ENCODE measurements at regions not wholly inside any gene's neighbourhood (a gene's known extent, or its start where the extent isn't known, plus 50 kb on each side); places are given as distances from the start of the nearest gene placed in this dataset.

- no peak for ATAC-seq
- intact Hi-C loops (cut with micrococcal nuclease): no loop called here
- POLR2A ChIA-PET (ENCODE audit: unreplicated experiment): no interaction called here
- Histone ChIP-seq H2AFZ (ENCODE audit: low read length) (no peak overlapping the region), H3K27ac (ENCODE audit: low read length) (no peak overlapping the region), H3K9ac (ENCODE audit: low read length) (no peak overlapping the region), H3K9me3 (ENCODE audit: low read length) (no peaks in the 10 kb centered on the region), H3K79me2 (ENCODE audit: low read length) (no peaks in the 10 kb centered on the region), H3K9me2 (replicated peaks; ENCODE audit: low read length) (no peaks in the 10 kb centered on the region), H3K4me1 (ENCODE audit: insufficient read depth, low read length) (no peaks in the 10 kb centered on the region), H3K4me2 (ENCODE audit: low read length) (no peak overlapping the region), H3K27me3 (ENCODE audit: low read length) (no peaks in the 10 kb centered on the region), H4K20me1 (ENCODE audit: low read length) (no peaks in the 10 kb centered on the region), H3K36me3 (ENCODE audit: low read depth, low read length) (no peaks in the 10 kb centered on the region), H3K4me3 (ENCODE audit: low read length) (no peak overlapping the region), H3F3A (ENCODE audit: low read length, unreplicated experiment) (no peaks in the 10 kb centered on the region)
- no TSS peak for BruUV-seq (replicated peaks)
- CTCF ChIA-PET: no interaction called here
- TF ChIP-seq CTCF (conservative IDR thresholded peaks at IDR 0.05; ENCODE audit: low read depth, low read length): no peak
- no peak for TF ChIP-seq EZH2 (IDR thresholded peaks at IDR 0.05; ENCODE audit: low read length, unreplicated experiment)
- TF ChIP-seq EZH2phosphoT487 (IDR thresholded peaks at IDR 0.05; ENCODE audit: borderline replicate concordance, low read length): no peak
- no peak for DNase-seq
Observed at GRCh38 chr9:25017779-25018178, 472.1 kb upstream of the IZUMO3 start.

- Histone ChIP-seq H3K36me3 (ENCODE audit: low read depth, low read length) (no peaks in the 10 kb centered on the region), H4K20me1 (ENCODE audit: low read length) (no peaks in the 10 kb centered on the region), H3K9me2 (replicated peaks; ENCODE audit: low read length) (no peaks in the 10 kb centered on the region), H3K9ac (ENCODE audit: low read length) (no peak overlapping the region), H2AFZ (ENCODE audit: low read length) (no peak overlapping the region), H3K4me1 (ENCODE audit: insufficient read depth, low read length) (no peaks in the 10 kb centered on the region), H3F3A (ENCODE audit: low read length, unreplicated experiment) (no peaks in the 10 kb centered on the region), H3K27ac (ENCODE audit: low read length) (no peak overlapping the region), H3K4me2 (ENCODE audit: low read length) (no peak overlapping the region), H3K27me3 (ENCODE audit: low read length) (no peaks in the 10 kb centered on the region), H3K9me3 (ENCODE audit: low read length) (no peaks in the 10 kb centered on the region), H3K4me3 (ENCODE audit: low read length) (no peak overlapping the region), H3K79me2 (ENCODE audit: low read length) (no peaks in the 10 kb centered on the region)
- ChIA-PET POLR2A (ENCODE audit: unreplicated experiment) (no interaction called here), CTCF (no interaction called here)
- intact Hi-C loops (cut with micrococcal nuclease): no loop called here
- ATAC-seq (no peak), DNase-seq (no peak)
- no TSS peak for BruUV-seq (replicated peaks)
- TF ChIP-seq EZH2 (IDR thresholded peaks at IDR 0.05; ENCODE audit: low read length, unreplicated experiment) (no peak), EZH2phosphoT487 (IDR thresholded peaks at IDR 0.05; ENCODE audit: borderline replicate concordance, low read length) (no peak), CTCF (conservative IDR thresholded peaks at IDR 0.05; ENCODE audit: low read depth, low read length) (no peak)
Observed at GRCh38 chr9:25010027-25010662, 464.4 kb upstream of the IZUMO3 start.

GRCh38 chr9:25003686-25004085 is 458.0 kb upstream of the IZUMO3 start:
- Histone ChIP-seq H3K27ac (ENCODE audit: low read length) (no peak overlapping the region), H3K4me1 (ENCODE audit: insufficient read depth, low read length) (no peaks in the 10 kb centered on the region), H4K20me1 (ENCODE audit: low read length) (no peaks in the 10 kb centered on the region), H3K4me2 (ENCODE audit: low read length) (no peak overlapping the region), H3K4me3 (ENCODE audit: low read length) (no peak overlapping the region), H3K79me2 (ENCODE audit: low read length) (no peaks in the 10 kb centered on the region), H3K9me3 (ENCODE audit: low read length) (no peaks in the 10 kb centered on the region), H3K27me3 (ENCODE audit: low read length) (no peaks in the 10 kb centered on the region), H3K9me2 (replicated peaks; ENCODE audit: low read length) (no peaks in the 10 kb centered on the region), H3K36me3 (ENCODE audit: low read depth, low read length) (no peaks in the 10 kb centered on the region), H3K9ac (ENCODE audit: low read length) (no peak overlapping the region), H3F3A (ENCODE audit: low read length, unreplicated experiment) (no peaks in the 10 kb centered on the region), H2AFZ (ENCODE audit: low read length) (no peak overlapping the region)
- no TSS peak for BruUV-seq (replicated peaks)
- ATAC-seq: no peak
- no peak for DNase-seq
- ChIA-PET POLR2A (ENCODE audit: unreplicated experiment) (no interaction called here), CTCF (no interaction called here)
- TF ChIP-seq EZH2phosphoT487 (IDR thresholded peaks at IDR 0.05; ENCODE audit: borderline replicate concordance, low read length) (no peak), CTCF (conservative IDR thresholded peaks at IDR 0.05; ENCODE audit: low read depth, low read length) (peak; percentile 26; the same call in 1 of the 2 replicates)
- intact Hi-C loops (cut with micrococcal nuclease): no loop called here

Measured in PC-3 (cell line).